HEK293T (cell line): ENCODE measurements at regions not wholly inside any gene's neighbourhood (a gene's known extent, or its start where the extent isn't known, plus 50 kb on each side); places are given as distances from the start of the nearest gene placed in this dataset.

ENCODE experiments used
- ARNT ChIP-seq: fragments of 450-650 bp; IDR thresholded peaks from 2 replicates; pipeline ENCODE4 v1.6.1; 2017; ENCODE audit warnings: mild to moderate bottlenecking
- BHLHE40 ChIP-seq: fragments of 450-650 bp; IDR thresholded peaks from 2 replicates; pipeline ENCODE4 v1.6.1; 2016; ENCODE audit warnings: mild to moderate bottlenecking, moderate library complexity, borderline replicate concordance
- FOXA1 ChIP-seq: fragments of 450-650 bp; IDR thresholded peaks from 2 replicates; pipeline ENCODE4 v1.6.1; 2016; ENCODE audit warnings: mild to moderate bottlenecking
- FOXM1 ChIP-seq: fragments of 450-650 bp; IDR thresholded peaks from 2 replicates; pipeline ENCODE4 v1.6.1; 2017; ENCODE audit warnings: mild to moderate bottlenecking, borderline replicate concordance
- HDGF ChIP-seq: fragments of 450-650 bp; IDR thresholded peaks from 2 replicates; pipeline ENCODE4 v1.6.1; 2017; ENCODE audit warnings: antibody characterized with exemption, borderline replicate concordance
- LEF1 ChIP-seq: fragments of 450-650 bp; IDR thresholded peaks from 2 replicates; pipeline ENCODE4 v1.6.1; 2017; ENCODE audit warnings: mild to moderate bottlenecking, borderline replicate concordance
- NFRKB ChIP-seq: fragments of 450-650 bp; IDR thresholded peaks from 2 replicates; pipeline ENCODE4 v1.6.1; 2016; ENCODE audit warnings: mild to moderate bottlenecking, moderate library complexity
- SP1 ChIP-seq: fragments of 450-650 bp; IDR thresholded peaks from 2 replicates; pipeline ENCODE4 v1.6.1; 2017
- SUZ12 ChIP-seq: fragments of 450-650 bp; IDR thresholded peaks from 2 replicates; pipeline ENCODE4 v1.6.1; 2016; ENCODE audit warnings: mild to moderate bottlenecking
- TARDBP ChIP-seq: fragments of 450-650 bp; IDR thresholded peaks from 2 replicates; pipeline ENCODE4 v1.6.1; 2016
- ZNF384 ChIP-seq: fragments of 450-650 bp; IDR thresholded peaks from 2 replicates; pipeline ENCODE4 v1.6.1; 2016

- TF ChIP-seq TARDBP = no peak
- TF ChIP-seq SUZ12 = no peak
- no peak for TF ChIP-seq SP1
- TF ChIP-seq FOXA1 = no peak
- no peak for TF ChIP-seq ZNF384
- no peak for TF ChIP-seq HDGF
- TF ChIP-seq LEF1 = no peak
- TF ChIP-seq FOXM1 = no peak
- no peak for TF ChIP-seq BHLHE40
- TF ChIP-seq NFRKB = no peak
- TF ChIP-seq ARNT = no peak
Observed at GRCh38 chr15:37446921-37447320, 346.6 kb upstream of the MEIS2 start.
